T-helper 1 cell (primary cell): ENCODE measurements at regions not wholly inside any gene's neighbourhood (a gene's known extent, or its start where the extent isn't known, plus 50 kb on each side); places are given as distances from the start of the nearest gene placed in this dataset.
"Not testable (repeated sequence)": the region's sequence is repeated elsewhere in the genome, so short reads cannot be mapped to it uniquely, and the experiment has no call there.

ENCODE experiments used
- DNase-seq, 5 donors: peaks; one replicate each; pipeline ENCODE4 v3.0.0-alpha.2; 2012 to 2020

- DNase-seq: peak in 1 of 5 donors; percentile 48
These were observed 81.6 kb upstream of the MANSC4 start for GRCh38 chr12:27861428-27862167.

GRCh38 chr12:27859648-27860047 lies 79.6 kb upstream of the MANSC4 start:
- no peak for DNase-seq

- not testable (repeated sequence) for DNase-seq
These were observed 77.0 kb upstream of the MANSC4 start for GRCh38 chr12:27857006-27857405.

GRCh38 chr12:27852742-27853141 lies 72.7 kb upstream of the MANSC4 start:
- DNase-seq: no peak
